ENCODE measurements at regions not wholly inside any gene's neighbourhood (a gene's known extent, or its start where the extent isn't known, plus 50 kb on each side); places are given as distances from the start of the nearest gene placed in this dataset.

DNA sequence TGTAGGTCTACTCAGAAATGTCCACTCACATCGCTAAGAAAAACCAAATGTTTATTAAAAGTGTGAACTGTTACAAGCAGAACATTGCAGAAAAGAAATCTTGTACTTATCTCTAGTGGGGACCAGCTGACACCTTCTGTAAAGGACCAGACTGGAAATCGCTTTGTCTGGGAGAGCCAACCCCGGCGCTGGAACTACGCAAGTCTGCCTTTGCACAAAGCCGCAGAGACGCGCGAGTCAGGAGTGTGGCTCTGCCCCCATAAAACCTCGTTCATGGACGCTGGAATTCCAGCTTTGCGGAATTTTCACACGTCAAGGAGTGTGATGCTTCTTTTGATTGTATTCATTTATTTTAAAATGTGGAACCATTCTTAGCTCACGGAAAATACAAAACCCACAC lies 141.9 kb upstream of the SALL3 start:
- H3K4me3 ChIP-seq (ENCODE audit: low read length), result no peak overlapping the region
- DNase-seq (ENCODE audit: low read depth), result no peak
- no peak for TF ChIP-seq CTCF (conservative IDR thresholded peaks at IDR 0.05; ENCODE audit: low read length)

DNA sequence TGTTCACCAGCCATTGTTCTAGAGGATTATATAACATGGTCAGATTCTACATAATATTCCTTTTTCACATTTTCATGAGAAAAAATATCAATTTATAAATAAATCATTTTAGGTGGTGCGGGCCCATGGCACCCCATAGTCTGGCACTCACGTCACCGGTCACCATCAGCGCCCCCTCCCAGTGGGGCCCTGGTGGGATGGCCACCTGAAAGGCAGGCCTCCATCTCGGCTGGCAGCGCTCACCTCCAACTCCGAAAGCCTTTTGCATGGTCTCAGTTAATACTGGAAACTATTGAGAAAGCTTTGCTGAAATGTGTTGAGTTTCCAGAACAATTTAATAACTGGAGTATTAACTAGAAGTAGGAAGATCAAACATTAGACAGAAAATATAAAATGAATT lies 141.4 kb upstream of the SALL3 start:
- no peak overlapping the region for H3K4me3 ChIP-seq (ENCODE audit: low read length)
- DNase-seq (ENCODE audit: low read depth), result no peak
- no peak for TF ChIP-seq CTCF (conservative IDR thresholded peaks at IDR 0.05; ENCODE audit: low read length)

GRCh38 chr18:78849046-78849445 lies 130.6 kb upstream of the SALL3 start:
- no peak overlapping the region for H3K4me3 ChIP-seq (ENCODE audit: low read length)
- no peak for TF ChIP-seq CTCF (conservative IDR thresholded peaks at IDR 0.05; ENCODE audit: low read length)
- DNase-seq (ENCODE audit: low read depth), result no peak

DNA sequence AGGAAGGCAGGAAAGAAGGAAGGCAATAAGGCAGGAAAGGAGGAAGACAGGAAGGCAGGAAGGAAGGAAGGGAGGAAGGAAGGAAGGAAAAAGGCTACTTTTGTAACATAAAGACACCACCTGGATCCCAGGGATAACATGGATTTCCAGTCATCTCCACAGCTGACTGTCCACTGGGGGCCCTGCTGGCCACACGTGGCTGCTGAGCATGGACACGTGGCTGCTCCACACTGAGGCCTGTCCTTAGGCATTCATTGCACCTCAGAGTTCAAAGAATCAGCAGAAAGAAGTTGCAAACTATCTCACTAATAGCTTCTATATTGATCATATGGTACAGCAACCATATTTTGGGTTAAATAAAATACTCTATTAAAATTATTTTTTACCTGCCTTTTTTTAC lies 130.2 kb upstream of the SALL3 start:
- TF ChIP-seq CTCF (conservative IDR thresholded peaks at IDR 0.05; ENCODE audit: low read length), result no peak
- no peak for DNase-seq (ENCODE audit: low read depth)
- no peak overlapping the region for H3K4me3 ChIP-seq (ENCODE audit: low read length)

DNA sequence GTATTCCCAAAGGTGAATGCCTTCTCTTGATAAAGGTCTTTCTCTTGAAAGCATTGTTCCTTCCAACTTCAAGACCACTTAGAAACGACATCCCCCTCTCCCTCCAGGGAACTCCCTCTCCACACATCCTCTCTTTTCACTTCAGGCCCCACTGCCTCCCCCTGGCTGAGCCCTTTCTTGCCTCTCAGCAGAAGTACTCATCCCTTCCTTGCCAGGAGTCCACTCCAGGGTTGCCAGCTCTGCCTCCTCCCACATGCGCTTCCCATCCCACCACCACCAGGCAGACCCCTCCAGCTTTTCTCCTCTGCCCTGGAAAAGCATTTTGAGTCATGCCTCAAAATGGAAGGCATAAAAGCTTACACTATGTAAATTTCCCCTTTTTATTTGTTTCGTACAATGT lies 126.3 kb upstream of the SALL3 start:
- no peak for TF ChIP-seq CTCF (conservative IDR thresholded peaks at IDR 0.05; ENCODE audit: low read length)
- no peak for DNase-seq (ENCODE audit: low read depth)
- H3K4me3 ChIP-seq (ENCODE audit: low read length), result no peak overlapping the region

GRCh38 chr18:78855188-78855587 lies 124.4 kb upstream of the SALL3 start:
- no peak for TF ChIP-seq CTCF (conservative IDR thresholded peaks at IDR 0.05; ENCODE audit: low read length)
- H3K4me3 ChIP-seq (ENCODE audit: low read length), result no peak overlapping the region
- DNase-seq (ENCODE audit: low read depth), result no peak

DNA sequence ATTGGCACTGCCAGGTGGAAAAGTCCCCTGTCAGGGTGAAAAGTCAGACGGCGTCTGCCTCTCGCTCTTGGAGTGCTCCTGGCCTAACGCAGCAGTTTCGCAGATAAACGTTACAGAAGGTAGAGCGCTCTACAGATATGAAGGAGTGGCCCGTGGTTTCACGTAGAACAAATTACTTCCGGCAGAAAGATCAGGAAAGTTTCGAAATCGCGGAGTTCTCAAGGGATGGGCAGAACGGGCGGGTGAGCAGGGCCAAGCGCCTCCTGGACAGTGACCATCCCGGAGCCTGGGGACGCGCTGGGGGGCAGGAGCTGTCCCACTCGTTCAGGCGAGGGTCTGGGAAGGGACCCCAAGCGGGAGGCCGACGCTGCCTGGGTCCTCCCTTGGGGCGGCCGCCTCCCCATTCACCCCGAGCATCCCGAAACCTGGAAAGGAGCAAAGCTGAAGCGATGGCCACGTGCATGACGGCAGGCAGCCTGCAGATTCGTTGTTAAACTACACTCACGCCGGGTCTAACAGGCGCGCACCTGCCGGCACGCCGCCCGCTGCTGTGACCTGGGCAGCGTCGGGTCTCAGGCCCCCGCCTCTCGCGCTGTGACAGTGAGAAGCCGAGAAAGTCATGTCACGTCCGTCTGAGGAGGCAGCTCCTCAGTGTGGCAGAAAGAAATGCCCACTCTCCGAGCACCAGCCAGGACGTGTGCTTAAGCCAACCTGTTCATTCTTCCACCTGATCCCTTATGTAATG lies 122.9 kb upstream of the SALL3 start:
- H3K4me3 ChIP-seq (ENCODE audit: low read length), result no peak overlapping the region
- TF ChIP-seq CTCF (conservative IDR thresholded peaks at IDR 0.05; ENCODE audit: low read length), result no peak
- no peak for DNase-seq (ENCODE audit: low read depth)

All from AG10803 (cell line).